Activated CD4-positive, alpha-beta T cell treated with anti-CD3 and anti-CD28 coated beads, Interleukin-2, amount 10 ng/mL, durations not matched to agents 24 days and 14 days (primary cell): ENCODE measurements at regions not wholly inside any gene's neighbourhood (a gene's known extent, or its start where the extent isn't known, plus 50 kb on each side); places are given as distances from the start of the nearest gene placed in this dataset.

Experiments
- DNase-seq: peaks from one replicate; pipeline ENCODE4 v3.0.0; 2022
- H3K27ac Mint-ChIP-seq: one replicate; pipeline ENCODE4 v1.8.0; 2022; ENCODE audit warnings: mild to moderate bottlenecking, mixed read lengths
- H3K27me3 Mint-ChIP-seq: one replicate; pipeline ENCODE4 v1.8.0; 2022; ENCODE audit warnings: mixed read lengths
- H3K36me3 Mint-ChIP-seq: one replicate; pipeline ENCODE4 v1.8.0; 2022; ENCODE audit warnings: low read depth, mild to moderate bottlenecking, mixed read lengths
- H3K4me1 Mint-ChIP-seq: one replicate; pipeline ENCODE4 v1.8.0; 2021; ENCODE audit warnings: mixed read lengths
- H3K4me3 Mint-ChIP-seq: one replicate; pipeline ENCODE4 v1.8.0; 2022; ENCODE audit warnings: mild to moderate bottlenecking, moderate library complexity, mixed read lengths
- H3K9me3 Mint-ChIP-seq: one replicate; pipeline ENCODE4 v1.8.0; 2021; ENCODE audit warnings: mixed read lengths
- intact Hi-C: fragments of 100-400 bp; cut with micrococcal nuclease; formaldehyde crosslinking; loops from one replicate; pipeline ENCODE4 v1.15.1; 2023

DNA sequence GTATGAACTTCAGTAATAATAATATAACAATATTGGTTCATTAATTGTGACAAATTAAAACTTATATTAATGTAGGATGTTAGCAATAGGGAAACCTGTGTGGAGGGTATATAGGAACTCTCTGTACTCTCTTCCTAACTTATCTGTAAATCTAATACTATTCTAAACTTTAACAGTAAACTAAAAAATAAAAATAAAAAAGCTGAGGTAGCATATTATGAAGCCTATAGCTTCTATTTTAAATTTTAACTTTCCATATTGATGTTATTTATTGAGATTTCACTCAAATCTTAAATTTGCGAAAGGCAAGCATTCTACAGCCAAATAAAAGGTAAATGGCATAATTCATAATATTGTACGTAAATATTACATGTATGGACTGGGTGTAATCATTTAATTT, 326.4 kb downstream of the MEI4 start:
- H3K4me1 Mint-ChIP-seq, result no peaks in the 10 kb centered on the region
- DNase-seq, result no peak
- intact Hi-C loops, result no loop called here
- no peaks in the 10 kb centered on the region for H3K36me3 Mint-ChIP-seq
- H3K27me3 Mint-ChIP-seq, result no peaks in the 10 kb centered on the region
- no peak overlapping the region for H3K4me3 Mint-ChIP-seq
- no peak overlapping the region for H3K27ac Mint-ChIP-seq
- H3K9me3 Mint-ChIP-seq, result peaks cover 4% of the 10 kb centered on the region

DNA sequence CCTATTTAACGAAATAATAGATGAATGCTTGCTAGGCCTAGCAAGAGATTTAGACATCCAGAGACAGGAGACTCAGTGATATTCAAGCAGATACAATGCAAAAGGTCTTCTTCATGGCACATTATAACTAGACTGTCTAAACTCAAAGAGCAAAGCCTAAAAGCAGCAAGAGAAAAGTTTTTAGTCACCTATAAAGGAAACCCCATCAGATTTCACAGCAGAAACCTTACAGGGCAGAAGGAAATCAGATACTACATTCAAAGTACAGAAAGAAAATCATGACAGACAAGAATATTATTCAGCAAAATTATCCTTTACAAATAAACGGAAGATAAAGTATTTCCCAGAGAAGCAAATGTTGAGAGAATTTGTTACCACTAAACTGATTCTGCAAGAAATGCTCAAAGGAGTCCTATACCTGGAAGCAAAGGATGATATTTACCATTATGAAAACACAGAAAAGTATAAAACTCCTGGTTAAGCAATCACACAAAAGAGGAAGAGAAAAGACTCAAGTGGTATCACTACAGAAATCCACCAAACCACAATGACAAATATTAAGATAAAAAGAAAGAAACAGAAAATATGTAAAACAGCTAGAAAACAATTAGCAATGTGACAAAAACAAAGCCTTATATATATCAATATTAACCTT, 333.7 kb downstream of the MEI4 start:
- no peaks in the 10 kb centered on the region for H3K36me3 Mint-ChIP-seq
- no peak overlapping the region for H3K27ac Mint-ChIP-seq
- intact Hi-C loops, result no loop called here
- H3K4me3 Mint-ChIP-seq, result no peak overlapping the region
- H3K27me3 Mint-ChIP-seq, result no peaks in the 10 kb centered on the region
- DNase-seq, result no peak
- peaks cover 11% of the 10 kb centered on the region for H3K9me3 Mint-ChIP-seq
- no peaks in the 10 kb centered on the region for H3K4me1 Mint-ChIP-seq

DNA sequence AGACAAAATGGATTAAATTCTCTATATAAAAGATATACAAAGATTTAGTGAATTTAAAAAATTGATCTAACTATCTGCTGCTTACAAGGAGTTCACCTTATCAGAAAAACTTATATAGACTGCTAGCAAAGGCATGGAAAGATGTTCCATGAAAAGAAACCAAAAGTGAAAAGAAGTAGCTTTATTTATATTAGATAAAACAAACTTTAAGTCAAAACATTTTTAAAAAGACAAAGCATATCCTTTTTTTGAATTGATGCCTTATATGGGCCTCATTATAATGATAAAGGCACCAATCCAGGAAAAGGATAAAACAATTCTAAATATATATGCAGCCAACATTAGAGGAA, 334.2 kb downstream of the MEI4 start:
- H3K27me3 Mint-ChIP-seq, result no peaks in the 10 kb centered on the region
- intact Hi-C loops, result no loop called here
- H3K9me3 Mint-ChIP-seq, result peaks cover 11% of the 10 kb centered on the region
- no peak for DNase-seq
- no peaks in the 10 kb centered on the region for H3K4me1 Mint-ChIP-seq
- H3K36me3 Mint-ChIP-seq, result no peaks in the 10 kb centered on the region
- no peak overlapping the region for H3K27ac Mint-ChIP-seq
- H3K4me3 Mint-ChIP-seq, result no peak overlapping the region

DNA sequence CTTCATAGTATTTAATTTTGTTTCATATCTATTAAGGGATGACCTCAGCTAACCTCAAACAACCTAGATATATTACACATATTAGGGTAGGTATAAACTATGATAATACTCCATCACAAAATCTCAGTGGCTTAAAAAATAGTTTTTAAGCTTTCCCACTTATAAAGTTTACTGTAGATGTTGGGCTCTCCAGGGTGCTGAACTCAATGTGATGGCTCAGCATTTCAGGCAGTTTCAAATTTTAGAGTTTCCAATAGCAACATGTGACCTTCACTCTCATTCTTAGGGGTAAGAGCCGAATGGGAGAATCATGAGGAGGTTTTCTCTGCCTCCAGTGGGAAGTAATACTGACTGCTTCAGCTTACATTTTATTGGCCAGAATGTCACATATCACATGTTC, 357.3 kb downstream of the MEI4 start:
- DNase-seq, result no peak
- H3K9me3 Mint-ChIP-seq, result peaks cover 3% of the 10 kb centered on the region

DNA sequence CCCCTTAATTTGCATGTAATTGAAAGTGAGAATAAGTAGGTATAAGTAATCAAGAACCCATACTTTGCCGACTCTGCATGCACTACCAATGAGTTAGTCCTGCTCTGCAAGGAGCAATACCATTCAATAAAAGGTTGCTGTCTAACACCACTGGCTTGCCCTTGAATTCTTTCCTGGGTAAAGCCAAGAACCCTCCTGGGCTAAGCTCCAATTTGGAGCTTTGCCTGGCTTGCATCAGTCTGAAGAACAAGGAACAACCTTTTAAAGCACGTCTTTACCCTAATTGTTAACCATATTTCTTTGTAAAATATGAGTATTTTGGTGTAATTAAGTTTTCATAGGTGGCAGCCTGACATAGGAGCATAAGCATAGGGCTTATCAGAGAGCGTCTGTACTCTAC, 367.7 kb downstream of the MEI4 start:
- no peak for DNase-seq
- intact Hi-C loops, result no loop called here
- H3K9me3 Mint-ChIP-seq, result no peaks in the 10 kb centered on the region
- no peak overlapping the region for H3K27ac Mint-ChIP-seq
- no peaks in the 10 kb centered on the region for H3K4me1 Mint-ChIP-seq
- H3K36me3 Mint-ChIP-seq, result no peaks in the 10 kb centered on the region
- no peak overlapping the region for H3K4me3 Mint-ChIP-seq
- H3K27me3 Mint-ChIP-seq, result no peaks in the 10 kb centered on the region

More for the DNA sequence above, 357.3 kb downstream of the MEI4 start:
- Mint-ChIP-seq H3K36me3 (no peaks in the 10 kb centered on the region), H3K27me3 (no peaks in the 10 kb centered on the region), H3K27ac (no peak overlapping the region), H3K4me1 (no peaks in the 10 kb centered on the region), H3K4me3 (no peak overlapping the region)
- intact Hi-C loops, result no loop called here

DNA sequence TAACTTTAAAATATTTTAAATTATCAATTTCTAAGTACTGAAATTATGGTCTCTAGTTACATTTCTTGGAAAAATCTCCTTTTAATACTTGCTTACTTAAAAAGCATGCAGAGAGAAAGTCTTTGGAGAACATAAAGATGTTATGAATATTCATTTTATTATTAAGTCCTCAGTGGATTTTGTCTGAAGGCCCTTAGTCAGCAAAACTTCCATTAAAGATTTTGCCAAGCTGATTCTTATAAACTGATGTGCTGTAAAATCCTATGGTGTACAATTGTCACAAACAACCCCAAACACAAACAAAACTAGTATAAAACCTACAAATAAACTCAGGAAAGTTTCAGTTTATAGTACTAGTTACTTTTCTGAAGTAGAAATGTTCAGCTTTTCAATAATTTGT, 372.7 kb downstream of the MEI4 start:
- no peaks in the 10 kb centered on the region for H3K36me3 Mint-ChIP-seq
- no peak overlapping the region for H3K4me3 Mint-ChIP-seq
- intact Hi-C loops, result no loop called here
- no peak overlapping the region for H3K27ac Mint-ChIP-seq
- DNase-seq, result no peak
- no peaks in the 10 kb centered on the region for H3K4me1 Mint-ChIP-seq
- no peaks in the 10 kb centered on the region for H3K27me3 Mint-ChIP-seq
- no peaks in the 10 kb centered on the region for H3K9me3 Mint-ChIP-seq

DNA sequence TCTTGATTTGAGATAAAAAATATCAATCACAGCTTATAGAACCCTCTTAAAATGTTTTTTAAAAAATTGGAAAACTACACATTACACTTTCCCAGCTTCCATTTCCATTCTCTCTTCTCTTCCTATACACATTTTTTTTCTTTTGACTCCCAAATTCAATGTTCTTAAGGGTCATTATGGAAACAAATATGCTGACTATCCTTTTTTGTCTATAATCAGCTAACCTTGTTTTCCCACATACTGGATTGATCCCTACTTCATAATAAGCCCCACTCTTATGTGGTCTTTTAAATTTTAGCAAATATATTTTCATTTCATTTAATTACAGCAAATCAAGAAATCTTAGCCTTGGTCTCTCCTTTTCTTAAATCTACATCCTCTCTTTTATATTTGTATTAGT, 378.4 kb downstream of the MEI4 start:
- DNase-seq, result no peak
- H3K27ac Mint-ChIP-seq, result no peak overlapping the region
- intact Hi-C loops, result no loop called here
- H3K27me3 Mint-ChIP-seq, result no peaks in the 10 kb centered on the region
- no peaks in the 10 kb centered on the region for H3K9me3 Mint-ChIP-seq
- no peaks in the 10 kb centered on the region for H3K4me1 Mint-ChIP-seq
- H3K36me3 Mint-ChIP-seq, result no peaks in the 10 kb centered on the region
- no peak overlapping the region for H3K4me3 Mint-ChIP-seq

DNA sequence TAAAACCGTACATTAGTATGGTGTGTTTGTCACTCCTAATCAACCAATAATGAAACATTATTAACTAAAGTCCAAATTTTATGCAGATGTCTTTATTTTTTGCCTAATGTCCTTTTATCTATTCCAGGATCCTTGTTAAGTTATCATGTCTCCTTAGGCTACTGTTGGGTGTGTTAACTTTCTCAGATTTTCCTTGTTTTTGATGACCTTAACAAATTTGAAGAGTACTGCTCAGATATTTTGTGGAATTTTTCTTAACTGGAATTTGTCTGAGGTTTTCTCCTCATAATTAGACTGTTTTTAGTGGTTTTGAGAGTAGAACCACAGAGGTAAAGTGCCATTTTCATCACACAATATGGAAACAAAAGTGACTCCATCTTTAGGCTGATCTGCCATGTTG, 406.3 kb downstream of the MEI4 start:
- no peak for DNase-seq
- Mint-ChIP-seq H3K4me3 (no peak overlapping the region), H3K9me3 (no peaks in the 10 kb centered on the region), H3K4me1 (no peaks in the 10 kb centered on the region), H3K27me3 (no peaks in the 10 kb centered on the region), H3K27ac (no peak overlapping the region), H3K36me3 (no peaks in the 10 kb centered on the region)
- intact Hi-C loops, result no loop called here

DNA sequence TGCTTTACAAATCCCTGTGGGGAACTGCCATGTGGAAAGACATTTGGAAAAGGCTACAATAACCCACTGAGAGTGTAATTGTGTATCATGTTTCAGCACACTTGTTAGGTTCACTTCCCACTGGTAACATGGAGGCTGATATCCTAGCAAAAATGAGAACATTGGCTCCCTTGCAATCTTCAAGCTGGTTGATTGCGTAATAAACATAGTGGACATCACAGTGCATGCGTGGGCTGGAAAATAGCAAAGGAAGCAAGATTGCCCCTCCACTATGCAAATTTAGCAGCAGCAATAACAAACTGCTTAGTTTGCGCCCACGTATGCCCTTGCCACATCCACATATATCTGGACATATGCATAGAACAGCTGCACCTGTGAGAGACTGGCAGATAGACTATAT, 410.2 kb downstream of the MEI4 start:
- Mint-ChIP-seq H3K9me3 (peaks cover 3% of the 10 kb centered on the region), H3K4me3 (no peak overlapping the region), H3K36me3 (no peaks in the 10 kb centered on the region), H3K27ac (no peak overlapping the region), H3K27me3 (no peaks in the 10 kb centered on the region), H3K4me1 (no peaks in the 10 kb centered on the region)
- intact Hi-C loops, result no loop called here
- no peak for DNase-seq

DNA sequence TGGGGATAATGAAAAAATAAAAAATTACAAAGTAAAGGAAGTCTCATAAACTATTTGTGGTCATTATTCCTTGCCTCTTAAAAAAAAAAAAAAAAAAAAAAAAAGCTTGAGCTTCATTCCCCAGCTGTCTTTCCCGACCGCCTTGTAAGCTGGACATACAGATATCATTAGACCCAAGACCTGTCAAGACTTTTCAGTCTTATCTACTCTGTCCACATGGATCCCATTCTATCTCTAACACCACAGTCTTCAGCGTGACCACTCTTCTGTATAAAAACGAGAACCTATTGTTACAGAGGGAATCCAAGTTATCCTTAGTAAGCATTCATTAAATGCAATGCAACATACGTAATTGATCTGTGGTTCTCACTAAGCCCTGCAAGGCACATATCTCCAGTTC, 423.5 kb downstream of the MEI4 start:
- no peak for DNase-seq
- Mint-ChIP-seq H3K36me3 (no peaks in the 10 kb centered on the region), H3K27me3 (no peaks in the 10 kb centered on the region), H3K27ac (no peak overlapping the region), H3K4me3 (no peak overlapping the region), H3K9me3 (no peaks in the 10 kb centered on the region), H3K4me1 (no peaks in the 10 kb centered on the region)
- intact Hi-C loops, result no loop called here

DNA sequence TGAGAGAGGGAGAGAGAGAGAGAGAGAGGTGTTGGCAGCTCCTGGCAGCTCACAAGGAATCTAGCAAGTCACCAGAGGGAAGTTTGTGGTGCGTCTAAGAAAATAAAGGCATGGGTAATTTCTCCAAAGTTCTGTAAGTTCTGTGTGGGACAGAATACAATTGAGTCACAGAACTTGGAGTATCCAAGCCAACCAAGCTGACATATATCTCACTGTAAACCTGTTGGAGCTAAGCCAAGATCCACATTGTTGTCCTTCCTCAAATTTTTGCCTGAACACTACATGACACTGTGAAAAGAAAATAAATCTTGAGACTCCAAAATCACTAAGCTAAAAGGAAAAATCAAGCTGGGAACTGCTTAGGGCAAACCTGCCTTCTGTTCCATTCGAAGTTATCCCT, 436.7 kb downstream of the MEI4 start:
- intact Hi-C loops, result no loop called here
- Mint-ChIP-seq H3K36me3 (no peaks in the 10 kb centered on the region), H3K4me3 (no peak overlapping the region), H3K27me3 (no peaks in the 10 kb centered on the region), H3K4me1 (no peaks in the 10 kb centered on the region), H3K27ac (no peak overlapping the region), H3K9me3 (peaks cover 5% of the 10 kb centered on the region)
- no peak for DNase-seq

DNA sequence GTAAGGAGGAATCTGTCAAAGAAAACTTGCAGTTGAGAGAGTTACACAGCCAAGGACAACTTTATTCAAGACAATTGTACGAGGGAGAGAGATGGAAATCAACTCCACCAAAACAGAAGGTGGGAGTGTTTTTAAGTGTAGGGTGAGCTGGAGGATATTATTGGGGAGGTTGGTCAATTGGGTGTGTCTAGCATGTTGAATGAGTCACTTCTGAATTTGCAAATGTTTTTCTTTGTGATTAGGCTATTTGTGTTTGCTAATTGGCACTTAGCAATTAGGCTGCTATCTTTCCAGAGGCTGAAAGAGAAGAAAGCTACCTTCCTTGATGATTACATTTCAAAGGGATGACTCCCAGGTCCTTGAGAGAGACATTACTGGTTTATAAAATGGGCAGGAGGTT, 441.1 kb downstream of the MEI4 start:
- Mint-ChIP-seq H3K27ac (no peak overlapping the region), H3K4me1 (no peaks in the 10 kb centered on the region), H3K4me3 (no peak overlapping the region), H3K36me3 (no peaks in the 10 kb centered on the region), H3K9me3 (no peaks in the 10 kb centered on the region), H3K27me3 (no peaks in the 10 kb centered on the region)
- intact Hi-C loops, result no loop called here
- no peak for DNase-seq

DNA sequence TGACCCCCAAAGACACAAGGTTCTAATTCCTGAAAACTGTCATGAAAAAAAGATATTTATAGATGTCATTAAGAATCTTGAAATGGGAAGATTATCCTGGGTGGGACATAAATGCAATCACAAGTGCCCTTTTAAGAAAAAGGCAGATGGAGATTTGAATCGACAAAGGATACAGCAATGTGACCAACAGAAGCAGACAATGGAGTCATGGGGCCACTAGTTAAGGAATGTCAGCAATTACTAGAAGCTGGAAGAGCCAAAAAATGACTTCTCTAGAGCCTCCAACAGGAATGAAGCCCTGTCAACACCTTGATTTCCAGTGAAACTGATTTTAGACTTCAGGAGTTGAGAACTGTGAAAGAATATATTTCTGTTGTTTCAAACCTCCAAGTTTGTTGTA, 448.5 kb downstream of the MEI4 start:
- H3K9me3 Mint-ChIP-seq, result no peaks in the 10 kb centered on the region
- no peaks in the 10 kb centered on the region for H3K4me1 Mint-ChIP-seq
- H3K27ac Mint-ChIP-seq, result no peak overlapping the region
- intact Hi-C loops, result no loop called here
- H3K4me3 Mint-ChIP-seq, result no peak overlapping the region
- H3K36me3 Mint-ChIP-seq, result no peaks in the 10 kb centered on the region
- no peaks in the 10 kb centered on the region for H3K27me3 Mint-ChIP-seq
- no peak for DNase-seq

DNA sequence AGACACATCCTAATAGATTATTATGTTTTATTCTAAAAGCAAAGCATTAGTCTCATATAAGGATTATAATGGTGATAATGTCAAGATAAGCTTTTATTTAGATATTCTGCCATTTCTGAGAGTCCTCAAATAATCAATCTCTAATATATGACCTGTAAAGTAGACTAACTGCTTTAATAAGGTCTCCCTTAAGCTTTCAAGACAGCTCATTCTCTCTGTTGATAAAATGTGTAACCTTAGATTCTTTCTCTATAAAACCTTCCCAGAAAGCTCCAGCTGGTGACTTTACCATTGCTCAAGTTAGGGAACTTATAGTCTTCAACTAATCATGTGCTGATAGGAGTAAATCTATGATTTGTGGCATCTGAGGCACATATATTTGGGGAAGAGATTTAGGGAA, 457.8 kb downstream of the MEI4 start:
- intact Hi-C loops, result no loop called here
- no peak for DNase-seq
- H3K27ac Mint-ChIP-seq, result no peak overlapping the region
- no peak overlapping the region for H3K4me3 Mint-ChIP-seq
- no peaks in the 10 kb centered on the region for H3K9me3 Mint-ChIP-seq
- no peaks in the 10 kb centered on the region for H3K27me3 Mint-ChIP-seq
- H3K36me3 Mint-ChIP-seq, result no peaks in the 10 kb centered on the region
- H3K4me1 Mint-ChIP-seq, result no peaks in the 10 kb centered on the region

DNA sequence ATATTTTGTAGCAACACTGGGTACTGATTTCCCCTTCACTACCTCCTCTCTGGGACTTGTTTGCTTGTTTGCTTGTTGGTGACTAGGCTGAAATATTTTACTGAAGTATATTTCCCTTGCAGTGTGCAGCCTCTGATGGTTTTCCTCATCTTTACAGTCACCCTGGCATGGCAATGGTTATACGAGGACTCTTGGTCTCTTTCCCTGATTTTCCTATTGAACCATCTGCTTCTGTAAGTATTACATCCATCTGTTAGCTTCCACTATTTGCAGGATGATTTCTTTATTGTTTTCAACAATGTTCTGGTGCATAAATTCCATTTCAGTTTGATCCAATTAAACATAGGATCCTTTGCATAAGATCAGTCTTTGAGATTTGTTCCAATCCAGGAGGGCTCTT, 465.1 kb downstream of the MEI4 start:
- Mint-ChIP-seq H3K9me3 (no peaks in the 10 kb centered on the region), H3K4me1 (no peaks in the 10 kb centered on the region), H3K27me3 (no peaks in the 10 kb centered on the region), H3K4me3 (no peak overlapping the region), H3K36me3 (no peaks in the 10 kb centered on the region), H3K27ac (no peak overlapping the region)
- no peak for DNase-seq
- intact Hi-C loops, result no loop called here
